ENCODE measurements at regions not wholly inside any gene's neighbourhood (a gene's known extent, or its start where the extent isn't known, plus 50 kb on each side); places are given as distances from the start of the nearest gene placed in this dataset.

DNA sequence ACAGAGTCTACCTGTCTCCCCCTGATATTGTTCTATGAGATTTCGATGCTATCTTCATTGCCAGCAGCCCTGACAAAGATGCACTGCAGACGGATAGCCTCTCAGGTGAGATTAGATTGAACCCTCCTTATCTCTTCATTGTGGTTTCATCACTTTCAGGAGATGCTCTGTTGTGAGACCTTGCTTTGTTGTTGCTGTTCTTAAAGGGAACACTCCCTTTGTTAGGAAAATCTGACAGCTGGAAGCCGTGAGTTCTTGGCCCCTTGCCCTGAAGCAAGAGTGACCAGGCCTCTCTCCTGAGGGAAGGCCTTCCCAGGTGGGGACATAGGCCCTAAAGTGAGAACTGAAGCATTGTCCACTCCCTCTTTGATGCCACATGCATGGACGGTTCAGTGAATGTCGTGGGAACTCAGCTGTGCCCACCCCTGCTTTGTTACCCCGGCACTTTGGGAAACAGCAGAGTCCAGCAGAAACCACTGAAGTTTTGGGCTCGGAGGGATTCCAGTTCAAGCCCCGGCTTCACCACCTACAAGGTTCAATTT is 976.1 kb downstream of the TBC1D22A start:
- CTCF ChIA-PET (ENCODE audit: low intra/inter-chr PET ratio, low total read pairs), result no interaction called here
- POLR2A ChIA-PET, result no interaction called here
- no peak for TF ChIP-seq JUND (CRISPR knock-in tag; IDR thresholded peaks at IDR 0.05)
- no peak for TF ChIP-seq ZNF34 (CRISPR knock-in tag; IDR thresholded peaks at IDR 0.05; ENCODE audit: borderline replicate concordance)
- no peak for TF ChIP-seq SNRNP70 (IDR thresholded peaks at IDR 0.05; ENCODE audit: low read depth, low read length)
- no peak for TF ChIP-seq ZNF274 (CRISPR knock-in tag; IDR thresholded peaks at IDR 0.05)
- TF ChIP-seq HES4 (CRISPR knock-in tag; IDR thresholded peaks at IDR 0.05; ENCODE audit: borderline replicate concordance), result no peak
- TF ChIP-seq CBFB (CRISPR knock-in tag; IDR thresholded peaks at IDR 0.05), result no peak
- TF ChIP-seq, protein P1, sequence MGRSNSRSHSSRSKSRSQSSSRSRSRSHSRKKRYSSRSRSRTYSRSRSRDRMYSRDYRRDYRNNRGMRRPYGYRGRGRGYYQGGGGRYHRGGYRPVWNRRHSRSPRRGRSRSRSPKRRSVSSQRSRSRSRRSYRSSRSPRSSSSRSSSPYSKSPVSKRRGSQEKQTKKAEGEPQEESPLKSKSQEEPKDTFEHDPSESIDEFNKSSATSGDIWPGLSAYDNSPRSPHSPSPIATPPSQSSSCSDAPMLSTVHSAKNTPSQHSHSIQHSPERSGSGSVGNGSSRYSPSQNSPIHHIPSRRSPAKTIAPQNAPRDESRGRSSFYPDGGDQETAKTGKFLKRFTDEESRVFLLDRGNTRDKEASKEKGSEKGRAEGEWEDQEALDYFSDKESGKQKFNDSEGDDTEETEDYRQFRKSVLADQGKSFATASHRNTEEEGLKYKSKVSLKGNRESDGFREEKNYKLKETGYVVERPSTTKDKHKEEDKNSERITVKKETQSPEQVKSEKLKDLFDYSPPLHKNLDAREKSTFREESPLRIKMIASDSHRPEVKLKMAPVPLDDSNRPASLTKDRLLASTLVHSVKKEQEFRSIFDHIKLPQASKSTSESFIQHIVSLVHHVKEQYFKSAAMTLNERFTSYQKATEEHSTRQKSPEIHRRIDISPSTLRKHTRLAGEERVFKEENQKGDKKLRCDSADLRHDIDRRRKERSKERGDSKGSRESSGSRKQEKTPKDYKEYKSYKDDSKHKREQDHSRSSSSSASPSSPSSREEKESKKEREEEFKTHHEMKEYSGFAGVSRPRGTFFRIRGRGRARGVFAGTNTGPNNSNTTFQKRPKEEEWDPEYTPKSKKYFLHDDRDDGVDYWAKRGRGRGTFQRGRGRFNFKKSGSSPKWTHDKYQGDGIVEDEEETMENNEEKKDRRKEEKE (IDR thresholded peaks at IDR 0.05), result no peak
- TF ChIP-seq ZFP36 (IDR thresholded peaks at IDR 0.05; ENCODE audit: borderline replicate concordance, low read depth, low read length, partially characterized antibody), result no peak
- no peak for TF ChIP-seq ZNF788 (CRISPR knock-in tag; IDR thresholded peaks at IDR 0.05; ENCODE audit: borderline replicate concordance)
- no peak for TF ChIP-seq HNRNPUL1 (IDR thresholded peaks at IDR 0.05; ENCODE audit: low read depth, low read length)
- TF ChIP-seq TSC22D2 (CRISPR knock-in tag; IDR thresholded peaks at IDR 0.05; ENCODE audit: borderline replicate concordance), result no peak
- TF ChIP-seq SP4 (CRISPR knock-in tag; IDR thresholded peaks at IDR 0.05), result no peak
- TF ChIP-seq ZNF280D (CRISPR knock-in tag; IDR thresholded peaks at IDR 0.05), result no peak
- no peak for TF ChIP-seq HMGXB3 (CRISPR knock-in tag; IDR thresholded peaks at IDR 0.05; ENCODE audit: borderline replicate concordance)

More for the DNA sequence above, 976.1 kb downstream of the TBC1D22A start:
- Histone ChIP-seq H4K20me1 (ENCODE audit: insufficient read depth, low read length) (no peaks in the 10 kb centered on the region), H3K36me3 (replicated peaks in 1 of 2; ENCODE audit: control insufficient read depth in 1 of 2, insufficient read depth in 2 of 2, low read length in 2 of 2) (no peaks in the 10 kb centered on the region), H3K4me3 (replicated peaks in 1 of 3; ENCODE audit: insufficient read depth in 1 of 3, low read depth in 2 of 3, low read length in 3 of 3) (no peak overlapping the region), H3K27me3 (ENCODE audit: control insufficient read depth in 1 of 2, insufficient read depth in 2 of 2, low read length in 2 of 2) (peaks cover 1 to 45% of the 10 kb centered on the region in 2 experiments; a peak in 4 of 5 replicates), H3K4me2 (ENCODE audit: low read depth, low read length) (no peak overlapping the region), H3K79me2 (ENCODE audit: insufficient read depth, low read length) (no peaks in the 10 kb centered on the region), H3K4me1 (ENCODE audit: insufficient read depth, low read length) (no peaks in the 10 kb centered on the region), H3K9me3 (ENCODE audit: low read length) (no peaks in the 10 kb centered on the region), H2AFZ (ENCODE audit: low read length) (no peak overlapping the region), H3K27ac (ENCODE audit: extremely low read length, insufficient read depth, low read length) (no peak overlapping the region), H3K9ac (ENCODE audit: insufficient read depth, low read depth, low read length) (no peak overlapping the region)
- ATAC-seq (no peak), FAIRE-seq (no peak), DNase-seq (ENCODE audit: low spot score) (no peak)
- intact Hi-C loops (cut with micrococcal nuclease; ENCODE audit: unreplicated experiment) (no loop called here), in situ Hi-C loops (cut with HindIII; ENCODE audit: extremely low pct_ligation_motif_present, low pct_unique_long_range_greater_than_20kb) (no loop called here)
- 2% methylated on average over 5 of the region's 8 CpGs for WGBS (ENCODE audit: low lambda C conversion rate)
- BruUV-seq (replicated peaks), result no TSS peak

Measured in HepG2 (cell line).